Kidney (tissue), 13 donors: ENCODE measurements at regions not wholly inside any gene's neighbourhood (a gene's known extent, or its start where the extent isn't known, plus 50 kb on each side); places are given as distances from the start of the nearest gene placed in this dataset.

Experiments
- DNase-seq, 5 donors: peaks; one replicate each; pipeline ENCODE4 v3.0.0-alpha.2; 2013 to 2020
- FAIRE-seq: peaks from 2 replicates; lab custom pipeline; 2012; peaks lifted over from hg19 to GRCh38; lab: Jason Lieb, UNC
- H3K27ac ChIP-seq, 2 donors: one replicate each; pipeline ENCODE4 v1.7.0; 2013; ENCODE audit warnings: low read depth in 2 of 2, low read length in 2 of 2, inconsistent platforms in 1 of 2
- H3K27me3 ChIP-seq: one replicate; pipeline ENCODE4 v1.7.1; 2013; ENCODE audit warnings: low read length, inconsistent platforms; ENCODE audit not compliant: control insufficient read depth, insufficient read depth
- H3K36me3 ChIP-seq, 3 donors: one replicate each; pipeline versions ENCODE4 v1.7.0 to v1.7.1; 2013; ENCODE audit warnings: low read length in 3 of 3, control low read depth in 1 of 3, inconsistent platforms in 1 of 3; ENCODE audit not compliant: insufficient read depth in 3 of 3, control insufficient read depth in 2 of 3
- H3K4me1 ChIP-seq, 3 donors: one replicate each; pipeline versions ENCODE4 v1.7.0 to v1.7.1; 2013; ENCODE audit warnings: low read length in 3 of 3, inconsistent platforms in 1 of 3, low read depth in 1 of 3; ENCODE audit not compliant: control insufficient read depth in 2 of 3, insufficient read depth in 2 of 3
- H3K4me3 ChIP-seq, 3 donors: one replicate each; pipeline versions ENCODE4 v1.7.0 to v1.8.1; 2013; ENCODE audit warnings: low read length in 3 of 3, control low read depth in 1 of 3, inconsistent platforms in 1 of 3
- H3K9ac ChIP-seq, 3 donors: one replicate each; pipeline versions ENCODE4 v1.7.0 to v1.7.1; 2013; ENCODE audit warnings: low read length in 3 of 3, control low read depth in 1 of 3, inconsistent platforms in 1 of 3
- H3K9me3 ChIP-seq, 3 donors: one replicate each; pipeline versions ENCODE4 v1.7.0 to v1.7.1; 2013; ENCODE audit warnings: low read length in 3 of 3, control low read depth in 1 of 3, inconsistent platforms in 1 of 3; ENCODE audit not compliant: control insufficient read depth in 2 of 3, insufficient read depth in 1 of 3
- intact Hi-C: fragments of 100-400 bp; cut with DNase I; formaldehyde crosslinking; loops from one replicate; pipeline ENCODE4 v1.11.1; 2022
- TF ChIP-seq, protein P1 (sequence below): IDR thresholded peaks from 3 replicates; pipeline ENCODE4 v1.5.1; 2012; ENCODE audit warnings: mild to moderate bottlenecking, moderate library complexity, borderline replicate concordance; ENCODE audit not compliant: insufficient read depth; ENCODE audit errors: extremely low read depth
- donor health status: control.
- donor health status: control.
- donor health status: control.
- donor health status: control.
- donor health status: control.
- donor health status: DM: yes; HTN: yes; CAD: no.
- donor health status: Normal renal cell carcinoma (clear cell type).

DNA sequence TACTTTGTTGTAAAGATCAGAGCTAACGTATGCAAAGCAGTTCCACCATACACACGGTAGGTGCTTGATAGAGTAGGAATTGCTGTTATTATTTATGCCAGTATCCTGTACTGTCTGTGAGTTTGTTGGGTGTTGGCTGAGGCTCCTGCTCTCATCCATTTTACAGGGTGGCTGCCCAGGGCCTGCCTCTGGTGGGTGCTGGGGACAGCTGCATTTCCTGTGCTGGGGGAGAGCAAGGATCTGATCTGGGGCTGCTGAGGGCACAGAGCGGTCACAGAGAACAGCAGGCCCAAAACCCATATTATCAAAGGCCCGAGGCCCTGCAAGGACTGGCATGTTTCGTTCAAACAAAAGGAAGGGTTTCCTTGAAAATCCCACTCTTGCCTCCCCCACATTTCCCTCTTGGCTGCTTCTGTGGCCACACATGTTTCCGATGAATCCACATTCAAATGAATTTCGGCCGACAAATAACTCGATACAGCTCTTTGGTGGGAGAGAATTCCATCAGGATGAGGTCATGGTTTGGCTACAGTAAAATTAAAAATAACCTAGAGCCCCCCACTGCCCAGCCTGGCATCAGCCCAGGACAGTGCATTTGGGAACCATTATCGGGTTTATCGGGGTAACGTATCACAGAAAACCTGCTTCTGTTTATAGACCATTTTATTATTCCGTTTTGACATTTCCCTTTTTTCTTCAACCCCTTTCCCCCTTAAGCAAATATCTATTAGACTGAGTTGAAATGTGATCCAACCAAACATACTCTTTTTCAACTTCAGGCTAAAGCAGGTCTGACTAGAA lies 143.4 kb downstream of the CYRIA start:
- intact Hi-C loops = no loop called here
- no peaks in the 10 kb centered on the region for H3K36me3 ChIP-seq
- no peaks in the 10 kb centered on the region for H3K27me3 ChIP-seq
- no peak overlapping the region for H3K9ac ChIP-seq
- no peak overlapping the region for H3K27ac ChIP-seq
- H3K9me3 ChIP-seq = no peaks in the 10 kb centered on the region
- FAIRE-seq (no peak), DNase-seq (peak in 4 of 5 donors; percentile 47 to 89 (median 72))
- H3K4me3 ChIP-seq = no peak overlapping the region
- peaks cover 0 to 3% (median 0%) of the 10 kb centered on the region in 3 donors for H3K4me1 ChIP-seq
- TF ChIP-seq, protein P1, sequence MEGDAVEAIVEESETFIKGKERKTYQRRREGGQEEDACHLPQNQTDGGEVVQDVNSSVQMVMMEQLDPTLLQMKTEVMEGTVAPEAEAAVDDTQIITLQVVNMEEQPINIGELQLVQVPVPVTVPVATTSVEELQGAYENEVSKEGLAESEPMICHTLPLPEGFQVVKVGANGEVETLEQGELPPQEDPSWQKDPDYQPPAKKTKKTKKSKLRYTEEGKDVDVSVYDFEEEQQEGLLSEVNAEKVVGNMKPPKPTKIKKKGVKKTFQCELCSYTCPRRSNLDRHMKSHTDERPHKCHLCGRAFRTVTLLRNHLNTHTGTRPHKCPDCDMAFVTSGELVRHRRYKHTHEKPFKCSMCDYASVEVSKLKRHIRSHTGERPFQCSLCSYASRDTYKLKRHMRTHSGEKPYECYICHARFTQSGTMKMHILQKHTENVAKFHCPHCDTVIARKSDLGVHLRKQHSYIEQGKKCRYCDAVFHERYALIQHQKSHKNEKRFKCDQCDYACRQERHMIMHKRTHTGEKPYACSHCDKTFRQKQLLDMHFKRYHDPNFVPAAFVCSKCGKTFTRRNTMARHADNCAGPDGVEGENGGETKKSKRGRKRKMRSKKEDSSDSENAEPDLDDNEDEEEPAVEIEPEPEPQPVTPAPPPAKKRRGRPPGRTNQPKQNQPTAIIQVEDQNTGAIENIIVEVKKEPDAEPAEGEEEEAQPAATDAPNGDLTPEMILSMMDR = no peak

DNA sequence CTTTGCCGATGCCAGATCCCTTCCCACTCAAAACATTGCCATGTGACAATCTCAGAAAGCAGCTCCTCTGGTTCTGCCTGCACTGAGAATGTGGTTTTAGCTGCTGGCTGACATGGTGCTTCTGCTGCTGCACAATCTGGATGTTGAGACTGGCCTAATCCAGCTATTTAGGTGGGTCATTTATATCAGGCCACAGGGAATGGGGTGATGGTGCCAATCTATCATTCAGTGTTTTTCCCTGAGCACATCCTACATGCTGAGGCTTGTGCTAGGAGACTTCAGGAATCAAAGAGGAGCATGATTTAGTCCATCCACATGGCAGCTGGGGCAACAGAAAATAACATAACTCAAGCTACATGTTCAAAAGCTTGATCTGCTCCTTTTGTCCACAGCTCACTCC lies 144.7 kb downstream of the CYRIA start:
- no peak overlapping the region for H3K9ac ChIP-seq
- no peaks in the 10 kb centered on the region for H3K36me3 ChIP-seq
- H3K4me3 ChIP-seq = no peak overlapping the region
- H3K4me1 ChIP-seq = peaks cover 0 to 3% (median 0%) of the 10 kb centered on the region in 3 donors
- no peak for FAIRE-seq
- H3K9me3 ChIP-seq = no peaks in the 10 kb centered on the region
- H3K27me3 ChIP-seq = no peaks in the 10 kb centered on the region
- intact Hi-C loops = no loop called here
- no peak for DNase-seq
- TF ChIP-seq, protein P1 = no peak
- H3K27ac ChIP-seq = no peak overlapping the region

DNA sequence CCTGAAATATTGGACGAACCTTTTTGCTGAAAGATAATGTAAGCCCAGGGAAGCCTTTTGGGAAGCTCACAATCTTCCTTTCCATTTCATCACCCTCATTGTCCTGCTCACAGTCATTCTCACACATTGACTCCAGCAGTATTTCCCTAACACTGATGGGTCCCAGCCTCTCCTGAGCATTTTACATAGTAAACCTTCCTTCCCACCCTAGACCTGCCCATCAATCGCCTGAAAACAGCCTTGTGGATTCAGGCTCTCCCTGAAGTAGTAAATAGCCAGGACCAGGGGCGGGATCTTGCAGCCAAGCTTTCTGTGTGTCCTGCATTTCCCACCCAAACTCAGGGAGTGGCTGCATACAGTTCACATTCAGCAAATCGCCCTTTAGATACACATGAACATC lies 149.9 kb downstream of the CYRIA start:
- FAIRE-seq (no peak), DNase-seq (no peak)

More for the DNA sequence above, 149.9 kb downstream of the CYRIA start:
- H3K4me3 ChIP-seq = no peak overlapping the region
- TF ChIP-seq, protein P1 = no peak
- H3K9ac ChIP-seq = no peak overlapping the region
- no peaks in the 10 kb centered on the region for H3K9me3 ChIP-seq
- H3K4me1 ChIP-seq = no peaks in the 10 kb centered on the region
- H3K36me3 ChIP-seq = no peaks in the 10 kb centered on the region
- H3K27ac ChIP-seq = no peak overlapping the region
- intact Hi-C loops = no loop called here
- no peaks in the 10 kb centered on the region for H3K27me3 ChIP-seq
